PC-3 (cell line): ENCODE measurements at regions not wholly inside any gene's neighbourhood (a gene's known extent, or its start where the extent isn't known, plus 50 kb on each side); places are given as distances from the start of the nearest gene placed in this dataset.
A peak's percentile ranks its signal among the peaks of the same experiment; 100 is the strongest.
"Not testable (repeated sequence)": the region's sequence is repeated elsewhere in the genome, so short reads cannot be mapped to it uniquely, and the experiment has no call there.

Experiments
- ATAC-seq: fragments of 200-7000 bp; cut with Tn5 transposase; 2 replicates; pipeline ENCODE4 v1.9.1; 2020; ENCODE audit warnings: mild to moderate bottlenecking, moderate library complexity
- BruUV-seq: library from RNA; stranded (reverse); fragments of 400-500 nt; replicated peaks from 2 replicates; lab custom pipeline; 2021; lab: Mats Ljungman, UMichigan
- CTCF ChIA-PET: fragments of 300-600 bp; sonication (Branson Sonifier 250); formaldehyde crosslinking; loops from one replicate; lab custom pipeline; 2022; ENCODE audit warnings: antibody characterized with exemption; lab: Charles Lee
- POLR2A ChIA-PET: fragments of 300-600 bp; sonication (Branson Sonifier 250); formaldehyde crosslinking; loops from one replicate; lab custom pipeline; 2022; ENCODE audit warnings: antibody characterized with exemption; ENCODE audit not compliant: unreplicated experiment; lab: Charles Lee
- DNase-seq: peaks from one replicate; pipeline ENCODE4 v3.0.0-alpha.2; 2015
- H2AFZ ChIP-seq: fragments of 300-600 bp; sonication (generic); 2 replicates; pipeline ENCODE4 v1.6.0; 2016; ENCODE audit warnings: antibody characterized with exemption, low read length
- H3F3A ChIP-seq: fragments of 300-600 bp; sonication (generic); one replicate; pipeline ENCODE4 v1.6.0; 2017; ENCODE audit warnings: antibody characterized with exemption, low read length, control low read depth, mild to moderate bottlenecking; ENCODE audit not compliant: unreplicated experiment
- H3K27ac ChIP-seq: fragments of 300-600 bp; sonication (generic); 2 replicates; pipeline ENCODE4 v1.5.1; 2016; ENCODE audit warnings: mild to moderate bottlenecking, low read length
- H3K27me3 ChIP-seq: fragments of 300-600 bp; sonication (generic); 2 replicates; pipeline ENCODE4 v1.6.1; 2016; ENCODE audit warnings: low read length, mixed read lengths
- H3K36me3 ChIP-seq: fragments of 300-600 bp; sonication (generic); 2 replicates; pipeline ENCODE4 v1.6.1; 2016; ENCODE audit warnings: low read depth, mixed run types, low read length, mixed read lengths
- H3K4me1 ChIP-seq: fragments of 300-600 bp; sonication (generic); 2 replicates; pipeline ENCODE4 v1.5.1; 2016; ENCODE audit warnings: low read length; ENCODE audit not compliant: insufficient read depth
- H3K4me2 ChIP-seq: fragments of 300-600 bp; sonication (generic); 2 replicates; pipeline ENCODE4 v1.6.0; 2016; ENCODE audit warnings: low read length
- H3K4me3 ChIP-seq: fragments of 300-600 bp; sonication (generic); 2 replicates; pipeline ENCODE4 v1.5.1; 2016; ENCODE audit warnings: mild to moderate bottlenecking, low read length, mixed read lengths
- H3K79me2 ChIP-seq: fragments of 300-600 bp; sonication (generic); 2 replicates; pipeline ENCODE4 v1.6.1; 2017; ENCODE audit warnings: low read length, mixed read lengths
- H3K9ac ChIP-seq: fragments of 300-600 bp; sonication (generic); 2 replicates; pipeline ENCODE4 v1.6.0; 2016; ENCODE audit warnings: mild to moderate bottlenecking, low read length
- H3K9me2 ChIP-seq: fragments of 300-600 bp; sonication (generic); replicated peaks from 2 replicates; pipeline ENCODE4 v1.6.1; 2016; ENCODE audit warnings: mixed run types, low read length, mixed read lengths
- H3K9me3 ChIP-seq: fragments of 300-600 bp; sonication (generic); 2 replicates; pipeline ENCODE4 v1.6.1; 2016; ENCODE audit warnings: low read length, mixed read lengths
- H4K20me1 ChIP-seq: fragments of 300-600 bp; sonication (generic); 2 replicates; pipeline ENCODE4 v1.6.1; 2016; ENCODE audit warnings: low read length, mixed read lengths
- EZH2 ChIP-seq: fragments of 300-600 bp; sonication (generic); IDR thresholded peaks from one replicate; pipeline ENCODE4 v1.6.1; 2017; ENCODE audit warnings: antibody characterized with exemption, mild to moderate bottlenecking, low read length; ENCODE audit not compliant: unreplicated experiment
- EZH2phosphoT487 ChIP-seq: fragments of 300-600 bp; sonication (generic); IDR thresholded peaks from 2 replicates; pipeline ENCODE4 v1.6.1; 2018; ENCODE audit warnings: mild to moderate bottlenecking, antibody characterized with exemption, low read length, borderline replicate concordance
- intact Hi-C: fragments of 100-400 bp; cut with micrococcal nuclease; formaldehyde crosslinking; loops from 2 replicates; pipeline ENCODE4 v1.9.0; 2023
- TF ChIP-seq, protein P1 (sequence below): fragments of 300-600 bp; sonication (generic); conservative IDR thresholded peaks from 2 replicates; pipeline ENCODE4 v1.5.1; 2017; ENCODE audit warnings: antibody characterized with exemption, low read depth, mild to moderate bottlenecking, low read length

DNA sequence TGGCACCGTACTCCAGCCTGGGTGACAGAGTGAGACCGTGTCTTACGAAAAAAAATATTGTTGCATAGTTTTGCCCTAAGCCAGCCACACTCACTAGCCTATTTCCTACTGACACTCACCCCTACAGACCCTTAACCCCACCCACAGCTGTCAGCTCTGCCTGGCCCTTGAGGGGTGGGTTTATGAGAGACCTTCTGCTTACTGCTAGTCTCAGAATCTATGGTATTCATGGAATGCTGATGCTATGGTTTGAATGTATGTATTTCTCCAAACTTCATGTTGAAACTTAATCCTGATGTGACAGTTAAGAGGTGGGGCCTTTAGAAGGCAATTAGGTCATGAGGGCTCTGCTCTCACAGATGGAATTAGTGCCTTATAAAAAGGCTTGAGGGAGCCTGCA, 79.2 kb upstream of the LRCH1 start:
- intact Hi-C loops: no loop called here

DNA sequence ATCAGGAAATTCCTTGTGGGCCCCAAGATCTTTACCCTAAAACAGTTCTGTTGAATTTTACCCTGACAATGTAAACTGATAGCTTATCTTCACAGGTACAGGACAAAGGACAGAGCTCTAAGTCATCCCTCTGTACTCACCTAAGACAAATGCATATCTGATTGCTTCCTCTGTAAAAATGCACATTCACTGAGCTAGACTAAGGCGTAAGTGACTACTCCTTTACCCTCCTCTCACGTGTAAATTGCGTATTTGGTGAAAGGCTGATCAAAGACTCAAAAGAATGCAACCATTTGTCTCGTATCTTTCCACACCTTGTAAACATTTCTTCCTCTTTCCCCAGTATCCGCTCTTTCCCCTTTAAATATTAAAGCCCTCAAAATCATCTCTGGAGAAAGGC, 80.6 kb upstream of the LRCH1 start:
- no TSS peak for BruUV-seq
- DNase-seq (no peak), ATAC-seq (no peak)
- Histone ChIP-seq H4K20me1 (no peaks in the 10 kb centered on the region), H3F3A (no peaks in the 10 kb centered on the region), H3K9me3 (no peaks in the 10 kb centered on the region), H3K27me3 (no peaks in the 10 kb centered on the region), H3K27ac (no peak overlapping the region), H3K9me2 (no peaks in the 10 kb centered on the region), H3K4me3 (no peak overlapping the region), H3K79me2 (no peaks in the 10 kb centered on the region), H2AFZ (no peak overlapping the region), H3K36me3 (no peaks in the 10 kb centered on the region), H3K9ac (no peak overlapping the region), H3K4me1 (no peaks in the 10 kb centered on the region; the same call in 1 of the 2 replicates), H3K4me2 (no peak overlapping the region)
- ChIA-PET CTCF (no interaction called here), POLR2A (no interaction called here)
- TF ChIP-seq, protein P1, sequence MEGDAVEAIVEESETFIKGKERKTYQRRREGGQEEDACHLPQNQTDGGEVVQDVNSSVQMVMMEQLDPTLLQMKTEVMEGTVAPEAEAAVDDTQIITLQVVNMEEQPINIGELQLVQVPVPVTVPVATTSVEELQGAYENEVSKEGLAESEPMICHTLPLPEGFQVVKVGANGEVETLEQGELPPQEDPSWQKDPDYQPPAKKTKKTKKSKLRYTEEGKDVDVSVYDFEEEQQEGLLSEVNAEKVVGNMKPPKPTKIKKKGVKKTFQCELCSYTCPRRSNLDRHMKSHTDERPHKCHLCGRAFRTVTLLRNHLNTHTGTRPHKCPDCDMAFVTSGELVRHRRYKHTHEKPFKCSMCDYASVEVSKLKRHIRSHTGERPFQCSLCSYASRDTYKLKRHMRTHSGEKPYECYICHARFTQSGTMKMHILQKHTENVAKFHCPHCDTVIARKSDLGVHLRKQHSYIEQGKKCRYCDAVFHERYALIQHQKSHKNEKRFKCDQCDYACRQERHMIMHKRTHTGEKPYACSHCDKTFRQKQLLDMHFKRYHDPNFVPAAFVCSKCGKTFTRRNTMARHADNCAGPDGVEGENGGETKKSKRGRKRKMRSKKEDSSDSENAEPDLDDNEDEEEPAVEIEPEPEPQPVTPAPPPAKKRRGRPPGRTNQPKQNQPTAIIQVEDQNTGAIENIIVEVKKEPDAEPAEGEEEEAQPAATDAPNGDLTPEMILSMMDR: no peak
- TF ChIP-seq EZH2 (no peak), EZH2phosphoT487 (no peak)
- intact Hi-C loops: no loop called here

More for the DNA sequence above, 79.2 kb upstream of the LRCH1 start:
- no peak overlapping the region for H3K9ac ChIP-seq
- no peak overlapping the region for H2AFZ ChIP-seq
- no peak overlapping the region for H3K4me2 ChIP-seq
- ChIA-PET POLR2A (no interaction called here), CTCF (no interaction called here)
- no peaks in the 10 kb centered on the region for H4K20me1 ChIP-seq
- no peaks in the 10 kb centered on the region for H3K9me2 ChIP-seq
- H3K4me1 ChIP-seq: no peaks in the 10 kb centered on the region; the same call in 1 of the 2 replicates
- no peaks in the 10 kb centered on the region for H3F3A ChIP-seq
- DNase-seq: no peak
- no peaks in the 10 kb centered on the region for H3K9me3 ChIP-seq
- TF ChIP-seq, protein P1: no peak
- no peak for TF ChIP-seq EZH2
- no peak for TF ChIP-seq EZH2phosphoT487
- no peak overlapping the region for H3K27ac ChIP-seq
- no peaks in the 10 kb centered on the region for H3K36me3 ChIP-seq
- H3K4me3 ChIP-seq: no peak overlapping the region
- no peaks in the 10 kb centered on the region for H3K79me2 ChIP-seq
- no peaks in the 10 kb centered on the region for H3K27me3 ChIP-seq
- no TSS peak for BruUV-seq
- no peak for ATAC-seq

DNA sequence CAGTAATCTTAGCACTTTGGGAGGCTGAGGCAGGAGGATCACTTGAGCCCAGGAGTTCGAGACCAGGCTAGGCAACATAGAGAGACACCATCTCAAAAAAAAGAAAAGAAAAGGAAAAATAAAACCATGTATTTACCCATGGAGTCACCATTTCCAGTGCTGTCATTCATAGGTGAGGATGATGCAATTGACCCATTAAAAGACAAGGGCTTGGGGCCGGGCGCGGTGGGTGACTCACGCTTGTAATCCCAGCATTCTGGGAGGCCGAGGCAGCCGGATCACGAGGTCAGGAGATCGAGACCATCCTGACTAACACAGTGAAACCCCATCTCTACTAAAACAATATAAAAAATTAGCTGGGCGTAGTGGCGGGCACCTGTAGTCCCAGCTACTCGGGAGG, 82.6 kb upstream of the RUBCNL start:
- H3K27ac ChIP-seq, H3K79me2 ChIP-seq, H2AFZ ChIP-seq, H3K36me3 ChIP-seq, H3K4me2 ChIP-seq, CTCF ChIA-PET, BruUV-seq, ATAC-seq, H4K20me1 ChIP-seq, H3K27me3 ChIP-seq, H3K9ac ChIP-seq, H3K4me1 ChIP-seq, H3F3A ChIP-seq, H3K9me3 ChIP-seq, intact Hi-C loops, H3K4me3 ChIP-seq, H3K9me2 ChIP-seq: not testable (repeated sequence)
- POLR2A ChIA-PET: interaction anchor here (0.6 kb wide), 1 partner anchor 62 kb away, joined by 10 read pairs; no protein-coding TSS in a partner anchor
- DNase-seq: peak; percentile 28
